ENCODE measurements at regions not wholly inside any gene's neighbourhood (a gene's known extent, or its start where the extent isn't known, plus 50 kb on each side); places are given as distances from the start of the nearest gene placed in this dataset.

- no peak overlapping the region for H3K4me3 Mint-ChIP-seq
- no peaks in the 10 kb centered on the region for H3K9me3 Mint-ChIP-seq
- H3K27ac Mint-ChIP-seq = no peak overlapping the region
- H3K36me3 Mint-ChIP-seq = no peaks in the 10 kb centered on the region
- H3K4me1 Mint-ChIP-seq = peaks cover 4% of the 10 kb centered on the region
- H3K27me3 Mint-ChIP-seq = peaks cover 16% of the 10 kb centered on the region
Observed at GRCh38 chr2:240205348-240205747, 64.9 kb upstream of the OTOS start.

GRCh38 chr2:240205772-240206171 is 65.3 kb upstream of the OTOS start:
- Mint-ChIP-seq H3K27ac (no peak overlapping the region), H3K27me3 (peaks cover 16% of the 10 kb centered on the region), H3K4me3 (no peak overlapping the region)

GRCh38 chr2:240206630-240207029 is 66.2 kb upstream of the OTOS start:
- Mint-ChIP-seq H3K36me3 (no peaks in the 10 kb centered on the region), H3K4me3 (no peak overlapping the region), H3K27me3 (peaks cover 13% of the 10 kb centered on the region), H3K4me1 (peaks cover 4% of the 10 kb centered on the region), H3K27ac (no peak overlapping the region), H3K9me3 (no peaks in the 10 kb centered on the region)

More at GRCh38 chr2:240205772-240206171, 65.3 kb upstream of the OTOS start:
- H3K4me1 Mint-ChIP-seq = peaks cover 4% of the 10 kb centered on the region
- H3K9me3 Mint-ChIP-seq = no peaks in the 10 kb centered on the region
- H3K36me3 Mint-ChIP-seq = no peaks in the 10 kb centered on the region

- Mint-ChIP-seq H3K27me3 (peaks cover 10% of the 10 kb centered on the region), H3K36me3 (no peaks in the 10 kb centered on the region), H3K9me3 (no peaks in the 10 kb centered on the region), H3K4me1 (peaks cover 4% of the 10 kb centered on the region), H3K4me3 (no peak overlapping the region), H3K27ac (peak overlapping the region; percentile 35)
Observed at GRCh38 chr2:240207661-240208060, 67.2 kb upstream of the OTOS start.

- no peak overlapping the region for H3K4me3 Mint-ChIP-seq
- no peak overlapping the region for H3K27ac Mint-ChIP-seq
- H3K4me1 Mint-ChIP-seq = peaks cover 4% of the 10 kb centered on the region
- H3K9me3 Mint-ChIP-seq = no peaks in the 10 kb centered on the region
- no peaks in the 10 kb centered on the region for H3K36me3 Mint-ChIP-seq
- H3K27me3 Mint-ChIP-seq = peaks cover 10% of the 10 kb centered on the region
Observed at GRCh38 chr2:240208096-240208495, 67.6 kb upstream of the OTOS start.

GRCh38 chr2:240208631-240209211 is 68.3 kb upstream of the OTOS start:
- Mint-ChIP-seq H3K4me3 (no peak overlapping the region), H3K36me3 (no peaks in the 10 kb centered on the region), H3K4me1 (peaks cover 4% of the 10 kb centered on the region), H3K27me3 (peaks cover 7% of the 10 kb centered on the region), H3K27ac (no peak overlapping the region), H3K9me3 (no peaks in the 10 kb centered on the region)

- Mint-ChIP-seq H3K4me1 (peaks cover 4% of the 10 kb centered on the region), H3K27me3 (peaks cover 5% of the 10 kb centered on the region)
Observed at GRCh38 chr2:240209493-240209892, 69.0 kb upstream of the OTOS start.

GRCh38 chr2:240210198-240210965 is 69.9 kb upstream of the OTOS start:
- no peak overlapping the region for H3K27ac Mint-ChIP-seq
- H3K36me3 Mint-ChIP-seq = no peaks in the 10 kb centered on the region
- H3K27me3 Mint-ChIP-seq = no peaks in the 10 kb centered on the region
- H3K9me3 Mint-ChIP-seq = no peaks in the 10 kb centered on the region
- no peaks in the 10 kb centered on the region for H3K4me1 Mint-ChIP-seq
- H3K4me3 Mint-ChIP-seq = no peak overlapping the region

More at GRCh38 chr2:240209493-240209892, 69.0 kb upstream of the OTOS start:
- Mint-ChIP-seq H3K4me3 (no peak overlapping the region), H3K27ac (no peak overlapping the region), H3K36me3 (no peaks in the 10 kb centered on the region), H3K9me3 (no peaks in the 10 kb centered on the region)

GRCh38 chr2:240211096-240211495 is 70.6 kb upstream of the OTOS start:
- no peak overlapping the region for H3K27ac Mint-ChIP-seq
- no peaks in the 10 kb centered on the region for H3K36me3 Mint-ChIP-seq
- no peaks in the 10 kb centered on the region for H3K9me3 Mint-ChIP-seq
- no peaks in the 10 kb centered on the region for H3K27me3 Mint-ChIP-seq
- no peak overlapping the region for H3K4me3 Mint-ChIP-seq
- no peaks in the 10 kb centered on the region for H3K4me1 Mint-ChIP-seq

GRCh38 chr2:240211598-240212424 is 71.4 kb upstream of the OTOS start:
- no peaks in the 10 kb centered on the region for H3K36me3 Mint-ChIP-seq
- H3K4me1 Mint-ChIP-seq = no peaks in the 10 kb centered on the region
- no peak overlapping the region for H3K4me3 Mint-ChIP-seq
- H3K27me3 Mint-ChIP-seq = no peaks in the 10 kb centered on the region
- no peaks in the 10 kb centered on the region for H3K9me3 Mint-ChIP-seq
- no peak overlapping the region for H3K27ac Mint-ChIP-seq

- Mint-ChIP-seq H3K4me1 (no peaks in the 10 kb centered on the region), H3K4me3 (no peak overlapping the region), H3K27ac (no peak overlapping the region), H3K9me3 (no peaks in the 10 kb centered on the region), H3K27me3 (no peaks in the 10 kb centered on the region), H3K36me3 (no peaks in the 10 kb centered on the region)
Observed at GRCh38 chr2:240212425-240213225, 72.2 kb upstream of the OTOS start.

GRCh38 chr2:240213226-240213475 is 72.7 kb upstream of the OTOS start:
- no peaks in the 10 kb centered on the region for H3K27me3 Mint-ChIP-seq
- H3K4me1 Mint-ChIP-seq = no peaks in the 10 kb centered on the region
- no peaks in the 10 kb centered on the region for H3K9me3 Mint-ChIP-seq
- no peak overlapping the region for H3K27ac Mint-ChIP-seq
- no peak overlapping the region for H3K4me3 Mint-ChIP-seq
- no peaks in the 10 kb centered on the region for H3K36me3 Mint-ChIP-seq

GRCh38 chr2:240213476-240214421 is 73.3 kb upstream of the OTOS start:
- Mint-ChIP-seq H3K27ac (no peak overlapping the region), H3K36me3 (no peaks in the 10 kb centered on the region), H3K4me1 (no peaks in the 10 kb centered on the region), H3K4me3 (no peak overlapping the region), H3K9me3 (no peaks in the 10 kb centered on the region), H3K27me3 (no peaks in the 10 kb centered on the region)

- no peaks in the 10 kb centered on the region for H3K4me1 Mint-ChIP-seq
- H3K27ac Mint-ChIP-seq = no peak overlapping the region
- no peaks in the 10 kb centered on the region for H3K27me3 Mint-ChIP-seq
- H3K9me3 Mint-ChIP-seq = no peaks in the 10 kb centered on the region
- H3K36me3 Mint-ChIP-seq = no peaks in the 10 kb centered on the region
- no peak overlapping the region for H3K4me3 Mint-ChIP-seq
Observed at GRCh38 chr2:240214790-240215675, 74.6 kb upstream of the OTOS start.

Data from activated naive CD4-positive, alpha-beta T cell treated with anti-CD3 and anti-CD28 coated beads, Interleukin-2, amount 50 U/mL, for 24 hours (primary cell).